CD4-positive, alpha-beta T cell treated with Interferon alpha-2 for 1 hour (primary cell): ENCODE measurements at regions not wholly inside any gene's neighbourhood (a gene's known extent, or its start where the extent isn't known, plus 50 kb on each side); places are given as distances from the start of the nearest gene placed in this dataset.

Experiments
- DNase-seq, 2 donors: peaks; one replicate each; pipeline ENCODE4 v3.0.0-alpha.2; 2020 to 2022

GRCh38 chr2:123085484-123085883, 939.6 kb upstream of the CNTNAP5 start:
- no peak for DNase-seq

GRCh38 chr2:123086613-123087385, 938.3 kb upstream of the CNTNAP5 start:
- DNase-seq: no peak

- DNase-seq: no peak
Measured at GRCh38 chr2:123091471-123091870, 933.6 kb upstream of the CNTNAP5 start.

- no peak for DNase-seq
Measured at GRCh38 chr2:123093199-123093598, 931.9 kb upstream of the CNTNAP5 start.

GRCh38 chr2:123095219-123095835, 929.8 kb upstream of the CNTNAP5 start:
- no peak for DNase-seq

- DNase-seq: no peak
Measured at GRCh38 chr2:123098619-123099018, 926.5 kb upstream of the CNTNAP5 start.

- DNase-seq: no peak
Measured at GRCh38 chr2:123101434-123101833, 923.7 kb upstream of the CNTNAP5 start.

GRCh38 chr2:123103902-123104301, 921.2 kb upstream of the CNTNAP5 start:
- no peak for DNase-seq

GRCh38 chr2:123116595-123116994, 908.5 kb upstream of the CNTNAP5 start:
- no peak for DNase-seq

GRCh38 chr2:123127236-123127635, 897.9 kb upstream of the CNTNAP5 start:
- no peak for DNase-seq

GRCh38 chr2:123128951-123129350, 896.1 kb upstream of the CNTNAP5 start:
- DNase-seq: no peak

- no peak for DNase-seq
Measured at GRCh38 chr2:123136419-123136818, 888.7 kb upstream of the CNTNAP5 start.

- no peak for DNase-seq
Measured at GRCh38 chr2:123144082-123144481, 881.0 kb upstream of the CNTNAP5 start.

GRCh38 chr2:123153041-123153440, 872.0 kb upstream of the CNTNAP5 start:
- DNase-seq: no peak

GRCh38 chr2:123154195-123154594, 870.9 kb upstream of the CNTNAP5 start:
- DNase-seq: no peak

- no peak for DNase-seq
Measured at GRCh38 chr2:123157016-123157415, 868.1 kb upstream of the CNTNAP5 start.

- DNase-seq: no peak
Measured at GRCh38 chr2:123162400-123163016, 862.6 kb upstream of the CNTNAP5 start.

- no peak for DNase-seq
Measured at GRCh38 chr2:123163398-123163797, 861.7 kb upstream of the CNTNAP5 start.

GRCh38 chr2:123164216-123164615, 860.9 kb upstream of the CNTNAP5 start:
- no peak for DNase-seq

GRCh38 chr2:123165616-123166015, 859.5 kb upstream of the CNTNAP5 start:
- DNase-seq: no peak

- DNase-seq: no peak
Measured at GRCh38 chr2:123179526-123179925, 845.6 kb upstream of the CNTNAP5 start.

GRCh38 chr2:123195957-123196356, 829.1 kb upstream of the CNTNAP5 start:
- no peak for DNase-seq

GRCh38 chr2:123200035-123200434, 825.1 kb upstream of the CNTNAP5 start:
- no peak for DNase-seq

- DNase-seq: no peak
Measured at GRCh38 chr2:123207245-123207644, 817.8 kb upstream of the CNTNAP5 start.
